GM18517 (cell line): ENCODE measurements at regions not wholly inside any gene's neighbourhood (a gene's known extent, or its start where the extent isn't known, plus 50 kb on each side); places are given as distances from the start of the nearest gene placed in this dataset.
"Not testable (repeated sequence)": the region's sequence is repeated elsewhere in the genome, so short reads cannot be mapped to it uniquely, and the experiment has no call there.

Source experiments
- ATAC-seq: cut with Tn5 transposase; IDR thresholded peaks from one replicate; pipeline ENCODE4 v1.9.1; 2021; ENCODE audit warnings: mild to moderate bottlenecking, moderate library complexity; ENCODE audit not compliant: unreplicated experiment

GRCh38 chr5:57002959-57003485 is 51.1 kb upstream of the MIER3 start:
- ATAC-seq: no peak

GRCh38 chr5:57003566-57003965 is 51.6 kb upstream of the MIER3 start:
- not testable (repeated sequence) for ATAC-seq

- ATAC-seq: no peak
Measured at GRCh38 chr5:57004800-57005199, 52.9 kb upstream of the MIER3 start.

GRCh38 chr5:57007344-57007743 is 55.4 kb upstream of the MIER3 start:
- ATAC-seq: peak; percentile 92

GRCh38 chr5:57009811-57010210 is 57.9 kb upstream of the MIER3 start:
- no peak for ATAC-seq

- ATAC-seq: no peak
Measured at GRCh38 chr5:57010786-57011185, 58.9 kb upstream of the MIER3 start.

GRCh38 chr5:57012511-57012910 is 60.6 kb upstream of the MIER3 start:
- no peak for ATAC-seq

GRCh38 chr5:57025961-57026360 is 74.0 kb upstream of the MIER3 start:
- no peak for ATAC-seq

- no peak for ATAC-seq
Measured at GRCh38 chr5:57028161-57028560, 76.2 kb upstream of the MIER3 start.

GRCh38 chr5:57032151-57032551 is 80.2 kb upstream of the MIER3 start:
- ATAC-seq: no peak

GRCh38 chr5:57033103-57033502 is 81.2 kb upstream of the MIER3 start:
- no peak for ATAC-seq

- ATAC-seq: no peak
Measured at GRCh38 chr5:57033503-57033902, 81.6 kb upstream of the MIER3 start.

- no peak for ATAC-seq
Measured at GRCh38 chr5:57034201-57034916, 82.4 kb upstream of the MIER3 start.

GRCh38 chr5:57035955-57036354 is 84.0 kb upstream of the MIER3 start:
- ATAC-seq: no peak

- ATAC-seq: no peak
Measured at GRCh38 chr5:57036761-57037160, 84.8 kb upstream of the MIER3 start.

- no peak for ATAC-seq
Measured at GRCh38 chr5:57037355-57037754, 85.4 kb upstream of the MIER3 start.

- ATAC-seq: no peak
Measured at GRCh38 chr5:57041570-57041969, 89.6 kb upstream of the MIER3 start.

GRCh38 chr5:57042524-57042931 is 90.6 kb upstream of the MIER3 start:
- no peak for ATAC-seq

GRCh38 chr5:57054135-57054534 is 102.2 kb upstream of the MIER3 start:
- ATAC-seq: no peak

GRCh38 chr5:57054671-57055070 is 102.7 kb upstream of the MIER3 start:
- ATAC-seq: no peak

- no peak for ATAC-seq
Measured at GRCh38 chr5:57055731-57056130, 103.8 kb upstream of the MIER3 start.

GRCh38 chr5:57063773-57064172 is 110.1 kb upstream of the GPBP1 start:
- no peak for ATAC-seq
